ENCODE measurements at regions not wholly inside any gene's neighbourhood (a gene's known extent, or its start where the extent isn't known, plus 50 kb on each side); places are given as distances from the start of the nearest gene placed in this dataset.

- Mint-ChIP-seq H3K4me1 (ENCODE audit: low read depth, unreplicated experiment) (peaks cover 16% of the 10 kb centered on the region), H3K36me3 (ENCODE audit: insufficient read depth, unreplicated experiment) (peaks cover 20% of the 10 kb centered on the region), H3K27me3 (ENCODE audit: unreplicated experiment) (peaks cover 31% of the 10 kb centered on the region), H3K9me3 (ENCODE audit: low read depth, unreplicated experiment) (no peaks in the 10 kb centered on the region), H3K27ac (ENCODE audit: unreplicated experiment) (no peak overlapping the region), H3K4me3 (ENCODE audit: low read depth, unreplicated experiment) (no peak overlapping the region)
- DNase-seq = no peak
- intact Hi-C loops (cut with micrococcal nuclease; ENCODE audit: unreplicated experiment) = no loop called here
- CTCF ChIA-PET = no interaction called here
- TF ChIP-seq CTCF (IDR thresholded peaks at IDR 0.05; ENCODE audit: unreplicated experiment) = no peak
- BruUV-seq (replicated peaks) = no TSS peak
Measured at GRCh38 chr12:54129028-54129903, 59.5 kb downstream of the SMUG1 start.
